Activated T-helper 2 cell treated with anti-CD3 and anti-CD28 coated beads, Interferon-gamma antibody, Interleukin-2, Interleukin-4, amounts not matched to agents 10 μg/mL and 5 μg/mL and 100 μg/mL, durations not matched to agents 14 hours and 24 hours and 36 hours (primary cell): ENCODE measurements at regions not wholly inside any gene's neighbourhood (a gene's known extent, or its start where the extent isn't known, plus 50 kb on each side); places are given as distances from the start of the nearest gene placed in this dataset.

Source experiments
- DNase-seq: peaks from one replicate; pipeline ENCODE4 v3.0.0; 2021; ENCODE audit warnings: low spot score
- H3K27ac Mint-ChIP-seq: one replicate; pipeline ENCODE4 v1.8.0; 2021; ENCODE audit warnings: mixed read lengths
- H3K27me3 Mint-ChIP-seq: one replicate; pipeline ENCODE4 v1.8.0; 2021; ENCODE audit warnings: low read depth, mixed read lengths
- H3K36me3 Mint-ChIP-seq: one replicate; pipeline ENCODE4 v1.8.0; 2021; ENCODE audit warnings: low read depth, mixed read lengths
- H3K4me1 Mint-ChIP-seq: one replicate; pipeline ENCODE4 v1.8.0; 2021; ENCODE audit warnings: low read depth, mixed read lengths
- H3K4me3 Mint-ChIP-seq: one replicate; pipeline ENCODE4 v1.8.0; 2021; ENCODE audit warnings: low read depth, mild to moderate bottlenecking, moderate library complexity, mixed read lengths
- H3K9me3 Mint-ChIP-seq: one replicate; pipeline ENCODE4 v1.8.0; 2021; ENCODE audit warnings: mixed read lengths
- intact Hi-C: fragments of 100-400 bp; cut with micrococcal nuclease; formaldehyde crosslinking; loops from one replicate; pipeline ENCODE4 v1.15.1; 2023

DNA sequence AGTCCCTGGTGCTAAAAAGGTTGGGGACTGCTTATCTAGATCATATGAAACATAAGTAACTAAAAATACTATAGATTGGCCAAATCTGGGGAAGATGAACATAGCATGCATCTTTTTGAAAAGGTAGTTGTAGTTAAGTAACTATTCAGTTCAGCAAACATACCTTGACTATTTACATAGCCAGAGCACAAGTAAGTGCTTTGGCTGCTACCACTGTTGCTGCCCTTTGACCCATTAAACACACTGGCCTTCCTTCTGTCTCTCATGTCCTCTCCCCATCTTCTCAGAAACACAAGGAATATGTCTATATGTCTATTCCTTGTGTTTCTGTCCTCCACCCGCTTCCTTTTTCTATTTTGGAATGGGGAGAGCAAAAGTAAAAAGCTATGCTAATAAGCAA is 87.9 kb upstream of the SPRY1 start:
- no peaks in the 10 kb centered on the region for H3K4me1 Mint-ChIP-seq
- no peak for DNase-seq
- no peak overlapping the region for H3K27ac Mint-ChIP-seq
- intact Hi-C loops: no loop called here
- H3K9me3 Mint-ChIP-seq: no peaks in the 10 kb centered on the region
- H3K36me3 Mint-ChIP-seq: no peaks in the 10 kb centered on the region
- H3K27me3 Mint-ChIP-seq: no peaks in the 10 kb centered on the region
- H3K4me3 Mint-ChIP-seq: no peak overlapping the region

- intact Hi-C loops: no loop called here
- Mint-ChIP-seq H3K36me3 (no peaks in the 10 kb centered on the region), H3K9me3 (no peaks in the 10 kb centered on the region), H3K27me3 (no peaks in the 10 kb centered on the region), H3K27ac (no peak overlapping the region), H3K4me1 (no peaks in the 10 kb centered on the region), H3K4me3 (no peak overlapping the region)
- no peak for DNase-seq
Measured at GRCh38 chr4:123312116-123312515, 84.5 kb upstream of the SPRY1 start.

- intact Hi-C loops: no loop called here
- no peaks in the 10 kb centered on the region for H3K27me3 Mint-ChIP-seq
- DNase-seq: no peak
- no peak overlapping the region for H3K4me3 Mint-ChIP-seq
- no peaks in the 10 kb centered on the region for H3K9me3 Mint-ChIP-seq
- no peaks in the 10 kb centered on the region for H3K36me3 Mint-ChIP-seq
- H3K4me1 Mint-ChIP-seq: no peaks in the 10 kb centered on the region
- H3K27ac Mint-ChIP-seq: no peak overlapping the region
Measured at GRCh38 chr4:123312951-123313592, 83.5 kb upstream of the SPRY1 start.

DNA sequence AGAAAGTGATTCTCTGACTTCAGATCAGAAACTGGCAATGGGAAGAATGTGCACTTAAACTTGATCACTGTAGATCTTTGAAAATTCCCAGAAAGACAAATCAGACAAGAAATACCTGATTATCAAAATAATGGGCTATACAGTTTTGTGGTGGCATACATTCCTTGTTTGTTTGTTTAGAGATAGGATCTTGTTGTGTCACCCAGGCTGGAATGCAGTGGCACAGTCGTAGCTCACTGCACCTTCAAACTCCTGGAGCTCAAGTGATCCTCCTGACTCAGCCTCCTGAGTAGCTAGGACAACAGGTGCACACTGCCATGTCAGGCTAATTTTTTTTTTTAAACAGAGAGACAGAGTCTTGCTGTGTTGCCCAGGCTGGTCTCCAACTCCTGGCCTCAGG is 81.0 kb upstream of the SPRY1 start:
- H3K4me1 Mint-ChIP-seq: no peaks in the 10 kb centered on the region
- no peaks in the 10 kb centered on the region for H3K9me3 Mint-ChIP-seq
- H3K36me3 Mint-ChIP-seq: no peaks in the 10 kb centered on the region

DNA sequence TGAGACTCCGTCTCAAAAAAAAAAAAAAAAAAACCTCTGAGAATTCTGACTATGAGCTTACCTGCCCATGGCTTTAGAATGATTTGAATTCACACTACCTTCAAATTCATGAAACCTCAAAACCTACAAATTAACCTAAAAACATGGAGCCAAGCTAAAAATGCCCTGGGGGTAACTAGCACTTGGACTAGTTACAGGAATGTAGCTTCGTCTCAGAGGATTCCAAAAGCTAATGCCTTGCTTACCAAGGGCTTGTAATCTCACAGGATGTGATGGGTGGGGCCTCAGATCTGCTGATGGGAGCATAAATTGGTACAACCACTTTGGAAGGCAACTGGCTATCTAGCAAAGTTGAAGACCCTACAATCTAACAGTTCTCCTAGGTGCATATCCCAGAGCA is 79.4 kb upstream of the SPRY1 start:
- intact Hi-C loops: no loop called here
- Mint-ChIP-seq H3K36me3 (no peaks in the 10 kb centered on the region), H3K27me3 (no peaks in the 10 kb centered on the region), H3K4me1 (no peaks in the 10 kb centered on the region), H3K27ac (no peak overlapping the region), H3K4me3 (no peak overlapping the region), H3K9me3 (peaks cover 7% of the 10 kb centered on the region)
- no peak for DNase-seq

More for the DNA sequence above, 81.0 kb upstream of the SPRY1 start:
- no peak overlapping the region for H3K4me3 Mint-ChIP-seq
- no peak for DNase-seq
- intact Hi-C loops: no loop called here
- no peak overlapping the region for H3K27ac Mint-ChIP-seq
- H3K27me3 Mint-ChIP-seq: no peaks in the 10 kb centered on the region

- no peak overlapping the region for H3K4me3 Mint-ChIP-seq
- H3K36me3 Mint-ChIP-seq: no peaks in the 10 kb centered on the region
- H3K27me3 Mint-ChIP-seq: no peaks in the 10 kb centered on the region
- DNase-seq: no peak
- intact Hi-C loops: no loop called here
- no peaks in the 10 kb centered on the region for H3K4me1 Mint-ChIP-seq
- peaks cover 11% of the 10 kb centered on the region for H3K9me3 Mint-ChIP-seq
- H3K27ac Mint-ChIP-seq: no peak overlapping the region
Measured at GRCh38 chr4:123319639-123320038, 77.0 kb upstream of the SPRY1 start.

DNA sequence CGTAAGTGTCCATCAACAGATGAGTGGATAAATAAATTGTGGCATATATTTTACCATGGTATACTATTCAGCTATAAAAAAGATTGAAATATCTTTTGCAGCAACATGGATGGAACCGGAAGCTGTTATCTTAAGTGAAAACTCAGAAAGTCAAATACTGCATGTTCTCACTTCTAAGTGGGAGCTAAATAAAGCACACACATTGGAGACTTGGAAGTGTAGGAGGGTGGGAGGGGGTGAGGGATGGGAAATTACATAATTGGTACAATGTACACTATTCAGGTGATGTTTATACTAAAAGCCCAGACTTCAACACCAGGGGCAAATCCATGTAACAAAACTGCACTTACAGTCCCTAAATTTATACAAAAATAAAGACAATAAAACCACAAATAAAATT is 72.6 kb upstream of the SPRY1 start:
- Mint-ChIP-seq H3K4me1 (peaks cover 4% of the 10 kb centered on the region), H3K4me3 (no peak overlapping the region), H3K27me3 (no peaks in the 10 kb centered on the region), H3K36me3 (no peaks in the 10 kb centered on the region), H3K27ac (no peak overlapping the region), H3K9me3 (peaks cover 11% of the 10 kb centered on the region)
- intact Hi-C loops: no loop called here
- DNase-seq: no peak

DNA sequence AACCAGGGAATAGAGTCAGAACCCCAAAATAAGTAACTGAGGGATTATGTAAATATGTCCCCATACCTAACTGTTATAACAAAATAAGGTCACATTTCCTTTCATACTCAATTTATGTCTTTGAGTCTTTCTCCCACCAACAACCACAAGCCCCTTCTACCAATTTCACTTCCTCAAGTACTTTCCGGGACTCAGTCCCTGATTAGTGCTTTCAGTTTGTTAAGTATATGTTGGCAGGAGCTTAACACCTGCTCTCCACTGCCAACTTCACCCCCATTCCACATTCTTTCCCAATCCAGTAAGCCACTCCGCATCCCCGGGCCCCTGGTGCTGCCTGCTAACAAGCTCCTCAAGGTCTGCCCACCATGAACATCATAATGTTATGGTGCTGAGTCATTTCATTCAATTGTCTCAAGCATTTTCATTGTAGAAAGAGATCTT is 71.3 kb upstream of the SPRY1 start:
- intact Hi-C loops: no loop called here
- Mint-ChIP-seq H3K4me3 (no peak overlapping the region), H3K27me3 (no peaks in the 10 kb centered on the region), H3K9me3 (peaks cover 11% of the 10 kb centered on the region), H3K36me3 (no peaks in the 10 kb centered on the region), H3K27ac (no peak overlapping the region), H3K4me1 (peaks cover 4% of the 10 kb centered on the region)
- no peak for DNase-seq

- peaks cover 3% of the 10 kb centered on the region for H3K9me3 Mint-ChIP-seq
- no peaks in the 10 kb centered on the region for H3K27me3 Mint-ChIP-seq
- intact Hi-C loops: no loop called here
- DNase-seq: no peak
- peaks cover 4% of the 10 kb centered on the region for H3K4me1 Mint-ChIP-seq
- H3K27ac Mint-ChIP-seq: no peak overlapping the region
- H3K4me3 Mint-ChIP-seq: no peak overlapping the region
- H3K36me3 Mint-ChIP-seq: no peaks in the 10 kb centered on the region
Measured at GRCh38 chr4:123327346-123327745, 69.2 kb upstream of the SPRY1 start.

DNA sequence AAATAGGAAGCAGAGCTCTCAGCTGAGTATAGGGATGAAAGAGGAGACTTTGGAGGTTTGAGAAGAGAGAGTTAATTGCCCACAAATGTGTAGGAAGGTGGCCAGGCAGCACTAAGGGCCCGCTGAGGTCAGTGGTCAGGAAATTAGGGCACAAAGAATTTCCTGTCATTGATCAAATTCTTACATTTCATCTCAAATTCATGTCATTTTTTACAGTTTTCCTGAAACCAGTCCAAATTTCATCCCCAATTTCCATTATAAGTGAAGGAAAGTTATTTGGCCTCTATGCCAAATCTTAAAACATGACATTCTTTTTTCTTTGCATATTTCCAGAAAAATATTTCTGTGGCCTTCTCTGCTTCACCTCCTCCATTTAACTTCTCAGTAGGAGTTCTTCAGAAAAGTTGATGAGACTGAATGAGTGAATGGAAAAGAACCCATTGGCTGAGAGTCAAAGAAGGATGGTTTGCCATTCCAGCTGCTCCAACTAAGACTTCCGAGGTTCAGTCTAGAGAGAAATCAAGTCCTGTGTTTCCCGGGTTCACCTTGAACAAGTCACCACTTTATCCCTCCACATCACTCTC is 68.7 kb upstream of the SPRY1 start:
- H3K4me1 Mint-ChIP-seq: peaks cover 4% of the 10 kb centered on the region

DNA sequence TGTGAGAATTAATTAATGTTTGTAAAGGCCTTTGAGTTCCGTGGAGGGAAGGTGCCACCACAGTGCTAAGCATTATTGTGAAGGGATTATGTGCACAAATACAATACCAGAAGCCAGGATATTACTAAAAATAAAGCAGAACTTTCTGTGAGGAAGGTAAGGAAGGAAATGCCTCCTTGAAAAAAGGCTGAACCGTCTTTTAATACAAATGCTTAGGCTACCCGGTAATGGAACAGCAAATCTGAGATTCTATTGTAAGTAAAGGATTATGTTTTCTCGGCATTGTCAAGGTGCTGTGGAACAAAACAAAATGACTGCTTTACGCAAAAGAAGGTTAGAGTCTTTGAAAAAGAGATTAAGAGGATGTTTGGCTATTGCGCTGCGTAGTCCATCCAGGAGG is 57.9 kb upstream of the SPRY1 start:
- Mint-ChIP-seq H3K4me3 (no peak overlapping the region), H3K9me3 (no peaks in the 10 kb centered on the region), H3K27me3 (peaks cover 1% of the 10 kb centered on the region), H3K27ac (no peak overlapping the region), H3K4me1 (no peaks in the 10 kb centered on the region), H3K36me3 (no peaks in the 10 kb centered on the region)
- DNase-seq: no peak
- intact Hi-C loops: no loop called here

More for the DNA sequence above, 68.7 kb upstream of the SPRY1 start:
- DNase-seq: no peak
- H3K27ac Mint-ChIP-seq: no peak overlapping the region
- H3K27me3 Mint-ChIP-seq: no peaks in the 10 kb centered on the region
- H3K4me3 Mint-ChIP-seq: no peak overlapping the region
- no peaks in the 10 kb centered on the region for H3K36me3 Mint-ChIP-seq
- no peaks in the 10 kb centered on the region for H3K9me3 Mint-ChIP-seq
- intact Hi-C loops: no loop called here

- no peaks in the 10 kb centered on the region for H3K4me1 Mint-ChIP-seq
- no peak overlapping the region for H3K27ac Mint-ChIP-seq
- intact Hi-C loops: no loop called here
Measured at GRCh38 chr4:123339507-123340380, 56.9 kb upstream of the SPRY1 start.

DNA sequence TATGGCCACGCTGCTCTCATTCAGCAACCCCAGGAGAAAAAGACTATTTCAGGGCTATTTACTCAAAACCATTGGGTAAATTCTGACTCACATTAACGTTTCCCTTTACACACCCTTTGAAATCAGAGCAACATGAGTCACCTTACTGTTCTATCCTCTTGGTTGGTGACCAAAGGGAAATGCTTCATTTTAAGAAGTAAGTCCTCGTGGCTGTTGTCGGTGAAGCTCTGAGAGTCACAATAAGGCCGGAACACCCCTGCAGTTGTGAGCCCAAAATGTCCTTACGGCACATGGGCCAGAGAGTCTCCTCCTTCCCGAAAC is 56.3 kb upstream of the SPRY1 start:
- Mint-ChIP-seq H3K4me1 (no peaks in the 10 kb centered on the region), H3K9me3 (no peaks in the 10 kb centered on the region), H3K27ac (no peak overlapping the region), H3K4me3 (no peak overlapping the region), H3K27me3 (peaks cover 1% of the 10 kb centered on the region), H3K36me3 (no peaks in the 10 kb centered on the region)
- intact Hi-C loops: no loop called here
- DNase-seq: no peak

More at GRCh38 chr4:123339507-123340380, 56.9 kb upstream of the SPRY1 start:
- DNase-seq: no peak
- H3K27me3 Mint-ChIP-seq: peaks cover 1% of the 10 kb centered on the region
- no peaks in the 10 kb centered on the region for H3K36me3 Mint-ChIP-seq
- H3K9me3 Mint-ChIP-seq: no peaks in the 10 kb centered on the region
- no peak overlapping the region for H3K4me3 Mint-ChIP-seq
